H1 (cell line): ENCODE measurements at regions not wholly inside any gene's neighbourhood (a gene's known extent, or its start where the extent isn't known, plus 50 kb on each side); places are given as distances from the start of the nearest gene placed in this dataset.

Source experiments
- CTCF ChIA-PET: fragments of 300-600 bp; sonication (Branson Sonifier 250); formaldehyde crosslinking; loops from one replicate; lab custom pipeline; 2021; ENCODE audit not compliant: partially characterized antibody; lab: Charles Lee
- POLR2A ChIA-PET: fragments of 300-600 bp; sonication (Branson Sonifier 250); formaldehyde crosslinking; loops from one replicate; lab custom pipeline; 2021; ENCODE audit warnings: inconsistent platforms; ENCODE audit not compliant: partially characterized antibody; lab: Charles Lee
- DNase-seq, 2 experiments: peaks; one replicate each; pipeline versions ENCODE4 v3.0.0 to v3.0.0-alpha.2; 2010 to 2022; ENCODE audit warnings: low spot score in 2 of 2, low read depth in 1 of 2, mixed read lengths in 1 of 2
- FAIRE-seq: peaks from 2 replicates; lab custom pipeline; 2011; peaks lifted over from hg19 to GRCh38; lab: Jason Lieb, UNC
- H2AFZ ChIP-seq: 2 replicates; pipeline ENCODE4 v1.8.1; 2012; ENCODE audit warnings: low read length, inconsistent platforms
- H2AK5ac ChIP-seq: 2 replicates; pipeline ENCODE4 v1.6.1; 2013; ENCODE audit warnings: low read depth, low read length
- H2BK120ac ChIP-seq: replicated peaks from 2 replicates; pipeline ENCODE3; 2013; ENCODE audit warnings: low read depth, low read length, inconsistent platforms
- H2BK12ac ChIP-seq: 2 replicates; pipeline ENCODE4 v1.6.1; 2013; ENCODE audit warnings: low read depth, low read length
- H2BK15ac ChIP-seq: 2 replicates; pipeline ENCODE4 v1.6.1; 2013; ENCODE audit warnings: low read length
- H2BK20ac ChIP-seq: 2 replicates; pipeline ENCODE4 v1.6.1; 2013; ENCODE audit warnings: low read length
- H2BK5ac ChIP-seq: 2 replicates; pipeline ENCODE4 v1.6.1; 2013; ENCODE audit warnings: low read depth, low read length
- H3K14ac ChIP-seq: 2 replicates; pipeline ENCODE4 v1.6.1; 2013; ENCODE audit warnings: inconsistent platforms; ENCODE audit not compliant: insufficient read length
- H3K18ac ChIP-seq: 2 replicates; pipeline ENCODE4 v1.6.1; 2013; ENCODE audit warnings: low read length; ENCODE audit errors: extremely low read depth
- H3K23ac ChIP-seq: 2 replicates; pipeline ENCODE4 v1.6.1; 2013; ENCODE audit warnings: inconsistent platforms; ENCODE audit not compliant: insufficient read length
- H3K23me2 ChIP-seq: 2 replicates; pipeline ENCODE4 v1.6.1; 2013; ENCODE audit warnings: low read depth, low read length
- H3K27ac ChIP-seq: 2 replicates; pipeline ENCODE4 v1.6.1; 2011; ENCODE audit warnings: low read depth, low read length, inconsistent platforms
- H3K27me3 ChIP-seq, 4 experiments: replicated peaks in 1 of 4; 1 replicate in 1 of 4; 2 replicates in 3 of 4; pipeline versions ENCODE4 v1.6.1 to v1.8.1; 2011 to 2013; ENCODE audit warnings: low read length in 3 of 4, mild to moderate bottlenecking in 3 of 4, inconsistent platforms in 2 of 4, mixed read lengths in 2 of 4, moderate library complexity in 1 of 4; ENCODE audit not compliant: control insufficient read depth in 3 of 4, insufficient read depth in 3 of 4; ENCODE audit errors: extremely low read depth in 1 of 4
- H3K36me3 ChIP-seq, 4 experiments: 2 replicates each; pipeline versions ENCODE4 v1.6.1 to v1.8.1; 2011 to 2013; ENCODE audit warnings: mild to moderate bottlenecking in 4 of 4, low read length in 3 of 4, moderate library complexity in 2 of 4, control low read depth in 1 of 4, inconsistent platforms in 1 of 4; ENCODE audit not compliant: insufficient read depth in 4 of 4, control insufficient read depth in 2 of 4
- H3K4ac ChIP-seq: replicated peaks from 2 replicates; pipeline ENCODE3; 2013; ENCODE audit warnings: low read length, low read depth, mixed read lengths, inconsistent platforms; ENCODE audit not compliant: insufficient read length
- H3K4me1 ChIP-seq, 4 experiments: replicated peaks in 1 of 4; 1 replicate in 1 of 4; 2 replicates in 3 of 4; pipeline versions ENCODE4 v1.6.1 to v1.8.1; 2011 to 2013; ENCODE audit warnings: low read length in 3 of 4, inconsistent platforms in 2 of 4, mixed read lengths in 1 of 4; ENCODE audit not compliant: insufficient read depth in 4 of 4, control insufficient read depth in 3 of 4
- H3K4me2 ChIP-seq, 2 experiments: 2 replicates each; pipeline versions ENCODE4 v1.6.1 to v1.8.1; 2011 to 2013; ENCODE audit warnings: low read depth in 2 of 2, low read length in 2 of 2, control low read depth in 1 of 2, inconsistent platforms in 1 of 2, mild to moderate bottlenecking in 1 of 2; ENCODE audit not compliant: insufficient read depth in 1 of 2
- H3K4me3 ChIP-seq, 4 experiments: fragments of 200-600, 300-600 bp in 1 of 4; sonication (generic), shearing (Covaris generic), sonication (Bioruptor Twin) in 1 of 4; 2 replicates each; pipeline versions ENCODE4 v1.5.1 to v1.8.1; 2011 to 2016; ENCODE audit warnings: low read length in 4 of 4, low read depth in 3 of 4, control low read depth in 2 of 4, inconsistent platforms in 2 of 4, mild to moderate bottlenecking in 2 of 4, mixed read lengths in 1 of 4, moderate library complexity in 1 of 4; ENCODE audit not compliant: insufficient read depth in 2 of 4; ENCODE audit errors: extremely low read depth in 1 of 4
- H3K56ac ChIP-seq: replicated peaks from 2 replicates; pipeline ENCODE3; 2013; ENCODE audit warnings: low read depth, mild to moderate bottlenecking, mixed read lengths, low read length, inconsistent platforms; ENCODE audit not compliant: insufficient read length
- H3K79me1 ChIP-seq: 2 replicates; pipeline ENCODE4 v1.6.1; 2013; ENCODE audit warnings: low read depth, low read length, control low read depth
- H3K79me2 ChIP-seq, 2 experiments: 2 replicates each; pipeline versions ENCODE4 v1.6.1 to v1.8.1; 2012 to 2013; ENCODE audit warnings: low read length in 2 of 2, mild to moderate bottlenecking in 2 of 2, inconsistent platforms in 1 of 2; ENCODE audit not compliant: insufficient read depth in 2 of 2, control insufficient read depth in 1 of 2
- H3K9ac ChIP-seq, 4 experiments: replicated peaks in 1 of 4; 1 replicate in 1 of 4; 2 replicates in 3 of 4; pipeline versions ENCODE4 v1.6.1 to v1.8.1; 2011 to 2013; ENCODE audit warnings: low read depth in 3 of 4, low read length in 3 of 4, control low read depth in 2 of 4, mild to moderate bottlenecking in 2 of 4, moderate library complexity in 2 of 4, inconsistent platforms in 1 of 4; ENCODE audit errors: extremely low read depth in 1 of 4
- H3K9me3 ChIP-seq, 2 experiments: 2 replicates each; pipeline versions ENCODE4 v1.6.1 to v1.8.1; 2012 to 2013; ENCODE audit warnings: mild to moderate bottlenecking in 2 of 2, moderate library complexity in 2 of 2, control low read depth in 1 of 2, inconsistent platforms in 1 of 2, low read depth in 1 of 2, low read length in 1 of 2, mixed read lengths in 1 of 2; ENCODE audit not compliant: insufficient read depth in 2 of 2
- H4K20me1 ChIP-seq, 2 experiments: replicated peaks in 1 of 2; 2 replicates each; pipeline versions ENCODE3 to v1.8.1; 2011 to 2013; ENCODE audit warnings: inconsistent platforms in 2 of 2, low read length in 2 of 2, mild to moderate bottlenecking in 1 of 2; ENCODE audit not compliant: insufficient read depth in 2 of 2, control insufficient read depth in 1 of 2
- H4K5ac ChIP-seq: 2 replicates; pipeline ENCODE4 v1.6.1; 2013; ENCODE audit warnings: low read length, low read depth, mixed read lengths, inconsistent platforms; ENCODE audit not compliant: insufficient read length
- H4K8ac ChIP-seq: 2 replicates; pipeline ENCODE4 v1.8.0; 2013; ENCODE audit warnings: mild to moderate bottlenecking, moderate library complexity, low read length, inconsistent platforms; ENCODE audit not compliant: insufficient read depth; ENCODE audit errors: extremely low read depth
- H4K91ac ChIP-seq: replicated peaks from 2 replicates; pipeline ENCODE3; 2013; ENCODE audit warnings: low read length, mixed read lengths, inconsistent platforms; ENCODE audit not compliant: insufficient read length
- POU5F1 ChIP-seq: IDR thresholded peaks from 2 replicates; pipeline ENCODE4 v1.6.1; 2011; ENCODE audit warnings: low read depth, mild to moderate bottlenecking, low read length, moderate library complexity
- SP1 ChIP-seq: IDR thresholded peaks from 2 replicates; pipeline ENCODE4 v1.6.1; 2011; ENCODE audit warnings: low read depth, low read length
- WGBS, 2 experiments: shearing (Covaris generic) in 1 of 2; methylation state at CpG; one replicate each; pipeline versions ENCODE4 v1.1.6 to v1.1.7; 2013 to 2015; ENCODE audit warnings: low lambda C conversion rate in 2 of 2, mixed read lengths in 2 of 2, inconsistent platforms in 1 of 2, low coverage in 1 of 2, missing lambda C conversion rate in 1 of 2; ENCODE audit not compliant: insufficient replicate concordance in 2 of 2, insufficient coverage in 1 of 2, insufficient read length in 1 of 2; ENCODE audit errors: extremely low coverage in 1 of 2, missing lambda C conversion rate in 1 of 2; 5-methylcytosine and 5-hydroxymethylcytosine counted together

DNA sequence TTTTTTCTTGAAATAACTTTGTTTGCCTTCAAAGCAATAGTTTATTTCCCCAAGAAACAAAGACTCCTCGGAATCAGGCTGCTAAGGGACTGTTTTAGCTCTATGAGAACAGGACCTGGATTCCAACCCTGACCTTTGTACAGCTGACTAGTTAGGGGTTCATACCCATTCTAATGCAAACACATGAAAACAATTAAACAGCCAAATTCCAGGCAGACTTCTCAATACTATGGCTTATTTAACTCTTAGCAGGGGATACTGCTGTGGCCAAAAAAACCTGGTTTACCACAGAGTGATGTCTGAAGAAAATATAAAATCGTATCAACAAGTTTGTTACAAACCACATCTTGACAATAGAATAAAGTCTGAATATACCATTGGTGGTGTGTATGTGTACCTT, 129.6 kb upstream of the INTU start:
- POLR2A ChIA-PET, result no interaction called here
- H3K4me3 ChIP-seq, result peak overlapping the region in 1 of 4 experiments; percentile 20; a peak in 1 of 8 replicates
- 85% methylated on average over 2 of the region's 2 CpGs; no CpG with 5 or more reads in 1 of the 2 experiments for WGBS, 2 experiments
- TF ChIP-seq SP1 (peak; percentile 77), POU5F1 (peak; percentile 65; the same call in 1 of the 2 replicates)

More for the DNA sequence above, 129.6 kb upstream of the INTU start:
- H3K79me1 ChIP-seq, result no peaks in the 10 kb centered on the region
- no peak overlapping the region for H3K56ac ChIP-seq
- H3K27ac ChIP-seq, result no peak overlapping the region
- no peak overlapping the region for H4K91ac ChIP-seq
- no peak overlapping the region for H3K4ac ChIP-seq
- DNase-seq (peak in 1 of 2 experiments; percentile 7), FAIRE-seq (peak; percentile 24)
- no peak overlapping the region for H3K9ac ChIP-seq
- no peaks in the 10 kb centered on the region for H3K36me3 ChIP-seq
- CTCF ChIA-PET, result interaction anchor here (0.7 to 0.8 kb wide), 2 partner anchors 24 to 103 kb away, joined by 3 read pairs; no protein-coding TSS in a partner anchor
- H2BK20ac ChIP-seq, result no peak overlapping the region
- H3K18ac ChIP-seq, result no peak overlapping the region
- H2AFZ ChIP-seq, result 0 out of 2 replicates have a peak overlapping the region, but pooled peaks have one; percentile 6
- no peak overlapping the region for H2BK5ac ChIP-seq
- no peaks in the 10 kb centered on the region for H3K9me3 ChIP-seq
- H4K20me1 ChIP-seq, result no peaks in the 10 kb centered on the region
- H2BK12ac ChIP-seq, result no peak overlapping the region
- no peaks in the 10 kb centered on the region for H3K23me2 ChIP-seq
- no peak overlapping the region for H2BK120ac ChIP-seq
- no peak overlapping the region for H3K23ac ChIP-seq
- H3K79me2 ChIP-seq, result no peaks in the 10 kb centered on the region
- H3K4me2 ChIP-seq, result peak overlapping the region in 1 of 2 experiments; percentile 4; a peak in 1 of 4 replicates
- no peak overlapping the region for H2BK15ac ChIP-seq
- H4K8ac ChIP-seq, result no peak overlapping the region
- no peak overlapping the region for H3K14ac ChIP-seq
- H4K5ac ChIP-seq, result no peak overlapping the region
- H2AK5ac ChIP-seq, result no peak overlapping the region
- H3K4me1 ChIP-seq, result peaks cover 0 to 7% (median 3%) of the 10 kb centered on the region in 4 experiments; a peak in 3 of 7 replicates
- no peaks in the 10 kb centered on the region for H3K27me3 ChIP-seq
